ENCODE measurements at regions not wholly inside any gene's neighbourhood (a gene's known extent, or its start where the extent isn't known, plus 50 kb on each side); places are given as distances from the start of the nearest gene placed in this dataset.
"Not testable (repeated sequence)": the region's sequence is repeated elsewhere in the genome, so short reads cannot be mapped to it uniquely, and the experiment has no call there.

GRCh38 chrY:17511984-17512383 is 368.0 kb downstream of the CDY2B start:
- DNase-seq: not testable (repeated sequence)

GRCh38 chrY:17511476-17511875 is 368.5 kb downstream of the CDY2B start:
- not testable (repeated sequence) for DNase-seq

- not testable (repeated sequence) for DNase-seq
Measured at GRCh38 chrY:17505834-17506233, 374.2 kb downstream of the CDY2B start.

GRCh38 chrY:17484763-17485162 is 395.3 kb downstream of the CDY2B start:
- DNase-seq: not testable (repeated sequence)

- not testable (repeated sequence) for DNase-seq
Measured at GRCh38 chrY:17484157-17484556, 395.9 kb downstream of the CDY2B start.

- not testable (repeated sequence) for DNase-seq
Measured at GRCh38 chrY:17481389-17482022, 398.5 kb downstream of the CDY2B start.

GRCh38 chrY:17472068-17472467 is 408.0 kb downstream of the CDY2B start:
- not testable (repeated sequence) for DNase-seq

- not testable (repeated sequence) for DNase-seq
Measured at GRCh38 chrY:17459753-17460152, 420.3 kb downstream of the CDY2B start.

GRCh38 chrY:17430570-17431166 is 449.4 kb downstream of the CDY2B start:
- DNase-seq: peak; percentile 6

- DNase-seq: no peak
Measured at GRCh38 chrY:17398336-17399072, 481.5 kb downstream of the CDY2B start.

- DNase-seq: no peak
Measured at GRCh38 chrY:17397659-17398058, 482.4 kb downstream of the CDY2B start.

GRCh38 chrY:17381431-17382070 is 498.5 kb downstream of the CDY2B start:
- no peak for DNase-seq

- DNase-seq: no peak
Measured at GRCh38 chrY:17378326-17378725, 501.7 kb downstream of the CDY2B start.

- DNase-seq: no peak
Measured at GRCh38 chrY:17368413-17368812, 511.6 kb downstream of the CDY2B start.

- no peak for DNase-seq
Measured at GRCh38 chrY:17366400-17366799, 513.6 kb downstream of the CDY2B start.

GRCh38 chrY:17339028-17339427 is 541.0 kb downstream of the CDY2B start:
- DNase-seq: no peak

GRCh38 chrY:17330733-17331132 is 549.3 kb downstream of the CDY2B start:
- DNase-seq: no peak

GRCh38 chrY:17319916-17320315 is 560.1 kb downstream of the CDY2B start:
- no peak for DNase-seq

- no peak for DNase-seq
Measured at GRCh38 chrY:17318631-17319030, 561.4 kb downstream of the CDY2B start.

GRCh38 chrY:17277056-17277455 is 603.0 kb downstream of the CDY2B start:
- DNase-seq: no peak

- no peak for DNase-seq
Measured at GRCh38 chrY:17259497-17259896, 620.5 kb downstream of the CDY2B start.

GRCh38 chrY:17238406-17238805 is 641.6 kb downstream of the CDY2B start:
- no peak for DNase-seq

- no peak for DNase-seq
Measured at GRCh38 chrY:17235769-17236168, 644.3 kb downstream of the CDY2B start.
